ENCODE measurements at regions not wholly inside any gene's neighbourhood (a gene's known extent, or its start where the extent isn't known, plus 50 kb on each side); places are given as distances from the start of the nearest gene placed in this dataset.

GRCh38 chr6:164661716-164662115 lies 647.7 kb downstream of the C6orf118 start:
- no peak for TF ChIP-seq CTCF (IDR thresholded peaks at IDR 0.05; ENCODE audit: low read depth, low read length)
- TF ChIP-seq EZH2phosphoT487 (IDR thresholded peaks at IDR 0.05; ENCODE audit: low read depth), result no peak
